ENCODE measurements at regions not wholly inside any gene's neighbourhood (a gene's known extent, or its start where the extent isn't known, plus 50 kb on each side); places are given as distances from the start of the nearest gene placed in this dataset.

- DNase-seq (ENCODE audit: low read depth), result peak; percentile 67
- TF ChIP-seq, protein P1, sequence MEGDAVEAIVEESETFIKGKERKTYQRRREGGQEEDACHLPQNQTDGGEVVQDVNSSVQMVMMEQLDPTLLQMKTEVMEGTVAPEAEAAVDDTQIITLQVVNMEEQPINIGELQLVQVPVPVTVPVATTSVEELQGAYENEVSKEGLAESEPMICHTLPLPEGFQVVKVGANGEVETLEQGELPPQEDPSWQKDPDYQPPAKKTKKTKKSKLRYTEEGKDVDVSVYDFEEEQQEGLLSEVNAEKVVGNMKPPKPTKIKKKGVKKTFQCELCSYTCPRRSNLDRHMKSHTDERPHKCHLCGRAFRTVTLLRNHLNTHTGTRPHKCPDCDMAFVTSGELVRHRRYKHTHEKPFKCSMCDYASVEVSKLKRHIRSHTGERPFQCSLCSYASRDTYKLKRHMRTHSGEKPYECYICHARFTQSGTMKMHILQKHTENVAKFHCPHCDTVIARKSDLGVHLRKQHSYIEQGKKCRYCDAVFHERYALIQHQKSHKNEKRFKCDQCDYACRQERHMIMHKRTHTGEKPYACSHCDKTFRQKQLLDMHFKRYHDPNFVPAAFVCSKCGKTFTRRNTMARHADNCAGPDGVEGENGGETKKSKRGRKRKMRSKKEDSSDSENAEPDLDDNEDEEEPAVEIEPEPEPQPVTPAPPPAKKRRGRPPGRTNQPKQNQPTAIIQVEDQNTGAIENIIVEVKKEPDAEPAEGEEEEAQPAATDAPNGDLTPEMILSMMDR (IDR thresholded peaks at IDR 0.05; ENCODE audit: low read length, missing control alignments), result no peak
Measured at GRCh38 chr18:62450546-62451410, 72.0 kb upstream of the ZCCHC2 start.

DNA sequence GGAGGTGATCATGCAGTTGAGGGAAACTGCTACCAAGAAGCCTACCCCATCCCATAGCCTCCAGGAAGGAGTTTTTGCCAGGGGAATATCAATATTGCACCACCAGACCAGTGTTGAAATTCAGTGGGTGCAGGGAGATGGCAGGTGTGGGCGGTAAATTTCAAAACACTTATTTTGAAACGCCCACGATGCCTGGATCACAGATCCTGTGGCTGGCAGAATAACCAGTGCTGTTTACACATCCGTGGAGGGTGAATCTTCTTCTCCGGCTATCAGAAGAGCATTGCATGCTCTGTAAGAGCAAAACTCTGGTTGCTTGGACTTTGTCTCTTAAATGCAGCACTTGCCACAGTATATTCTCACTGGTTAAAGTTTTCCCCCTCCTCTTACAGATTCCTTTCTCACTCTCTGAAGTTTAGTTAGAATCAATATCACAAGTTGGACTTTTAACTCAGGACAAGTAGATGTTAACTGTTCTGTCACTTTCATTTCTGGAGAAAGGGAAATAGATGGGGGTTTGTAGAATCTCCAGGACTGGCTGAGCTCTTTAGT, 70.5 kb upstream of the ZCCHC2 start:
- peak; percentile 61 for DNase-seq (ENCODE audit: low read depth)
- no peak overlapping the region for H3K4me3 ChIP-seq (replicated peaks; ENCODE audit: low read depth, low read length)
- TF ChIP-seq, protein P1 (IDR thresholded peaks at IDR 0.05; ENCODE audit: low read length, missing control alignments), result no peak

More at GRCh38 chr18:62450546-62451410, 72.0 kb upstream of the ZCCHC2 start:
- no peak overlapping the region for H3K4me3 ChIP-seq (replicated peaks; ENCODE audit: low read depth, low read length)

DNA sequence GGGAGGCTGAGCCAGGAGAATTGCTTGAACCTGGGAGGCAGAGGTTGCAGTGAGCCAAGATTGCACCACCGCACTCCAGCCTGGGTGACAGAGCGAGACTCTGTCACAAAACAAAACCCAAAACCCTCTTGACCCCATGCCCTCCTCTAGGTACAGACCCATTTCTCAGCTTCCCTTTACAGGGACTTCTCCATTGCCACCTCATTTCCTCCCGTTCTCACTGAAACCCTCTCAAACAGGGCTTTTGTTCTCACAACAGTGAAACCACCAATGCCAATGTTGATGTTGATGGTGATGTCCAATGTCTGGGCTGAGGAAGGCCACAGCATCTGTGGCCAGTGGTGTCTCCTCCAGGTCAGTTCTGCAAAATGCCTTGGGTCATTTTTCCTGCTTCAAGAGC, 69.0 kb upstream of the ZCCHC2 start:
- TF ChIP-seq, protein P1 (IDR thresholded peaks at IDR 0.05; ENCODE audit: low read length, missing control alignments), result no peak

DNA sequence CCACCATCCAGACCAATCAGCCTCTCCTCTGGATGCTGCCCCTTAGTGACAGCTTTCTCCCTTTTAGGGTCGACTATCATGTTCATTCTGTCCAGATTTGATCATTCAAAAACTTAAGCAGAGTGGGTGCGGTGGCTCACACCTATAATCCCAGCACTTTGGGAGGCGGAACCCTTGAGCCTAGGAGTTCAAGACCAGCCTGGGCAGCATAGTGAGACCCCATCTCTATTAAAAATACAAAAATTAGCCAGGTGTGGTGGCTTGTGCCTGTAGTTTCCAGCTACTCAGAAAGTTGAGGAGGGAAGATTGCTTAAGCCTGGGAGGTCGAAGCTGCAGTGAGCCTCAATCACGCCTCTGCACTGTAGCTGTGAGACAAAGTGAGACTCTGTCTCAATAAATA, 68.3 kb upstream of the ZCCHC2 start:
- H3K4me3 ChIP-seq (replicated peaks; ENCODE audit: low read depth, low read length), result no peak overlapping the region
- DNase-seq (ENCODE audit: low read depth), result no peak
- TF ChIP-seq, protein P1 (IDR thresholded peaks at IDR 0.05; ENCODE audit: low read length, missing control alignments), result no peak

More for the DNA sequence above, 69.0 kb upstream of the ZCCHC2 start:
- no peak overlapping the region for H3K4me3 ChIP-seq (replicated peaks; ENCODE audit: low read depth, low read length)
- DNase-seq (ENCODE audit: low read depth), result no peak

DNA sequence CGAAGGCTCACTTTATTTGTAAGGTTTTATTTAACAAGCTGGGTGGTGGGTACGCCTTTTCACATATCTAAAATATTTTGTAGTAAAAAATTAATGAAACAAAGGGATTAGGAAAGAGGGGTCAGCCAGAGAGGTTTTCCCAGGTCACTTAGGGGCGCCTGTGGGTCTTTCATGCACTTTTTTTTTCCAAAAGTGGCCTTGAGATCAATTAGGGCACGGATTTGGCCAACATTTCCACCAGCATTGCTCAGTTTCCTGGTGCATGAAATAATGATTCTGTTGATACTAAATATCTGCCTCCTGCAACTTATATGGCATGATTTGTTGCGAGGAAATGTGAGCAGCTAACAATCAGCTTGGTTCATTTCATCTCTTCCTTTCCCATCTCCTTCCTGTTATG, 67.6 kb upstream of the ZCCHC2 start:
- no peak overlapping the region for H3K4me3 ChIP-seq (replicated peaks; ENCODE audit: low read depth, low read length)
- no peak for DNase-seq (ENCODE audit: low read depth)
- TF ChIP-seq, protein P1 (IDR thresholded peaks at IDR 0.05; ENCODE audit: low read length, missing control alignments), result no peak

DNA sequence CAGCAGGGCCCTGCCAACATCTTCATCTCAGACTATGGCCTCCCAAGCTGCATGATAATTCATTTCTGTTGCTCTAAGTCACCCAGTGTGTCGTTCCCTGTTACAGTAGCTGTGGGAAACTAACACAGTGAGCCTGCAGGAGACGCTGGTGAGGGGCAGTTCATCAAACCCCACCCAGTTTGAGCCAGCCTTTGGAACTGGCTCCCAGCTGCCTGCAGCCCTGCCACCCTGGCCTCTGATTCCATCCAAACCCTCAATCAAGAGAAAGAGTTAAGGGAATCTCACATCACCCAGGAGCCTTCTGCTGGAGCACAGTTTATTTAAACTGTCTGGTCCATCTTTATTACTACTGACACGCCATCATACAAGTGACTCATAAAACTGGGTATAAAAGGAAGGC, 64.9 kb upstream of the ZCCHC2 start:
- no peak for DNase-seq (ENCODE audit: low read depth)
- TF ChIP-seq, protein P1 (IDR thresholded peaks at IDR 0.05; ENCODE audit: low read length, missing control alignments), result no peak

More for the DNA sequence above, 64.9 kb upstream of the ZCCHC2 start:
- H3K4me3 ChIP-seq (replicated peaks; ENCODE audit: low read depth, low read length), result no peak overlapping the region

Measured in fibroblast of pulmonary artery (primary cell).